Natural killer cell treated with Interleukin-12 subunit alpha and Interleukin-12 subunit beta and Interleukin-15 and Interleukin-18, amount 100 ng/mL, for 72 hours (primary cell): ENCODE measurements at regions not wholly inside any gene's neighbourhood (a gene's known extent, or its start where the extent isn't known, plus 50 kb on each side); places are given as distances from the start of the nearest gene placed in this dataset.
"Not testable (repeated sequence)": the region's sequence is repeated elsewhere in the genome, so short reads cannot be mapped to it uniquely, and the experiment has no call there.

ENCODE experiments used
- ATAC-seq, 2 donors: fragments of 150-1000 bp; cut with Tn5 transposase in 1 of 2; sonication (Bioruptor Pico), chemical (Tn5 transposase) in 1 of 2; 2 replicates each; pipeline ENCODE4 v1.10.0; 2021
- DNase-seq: peaks from one replicate; pipeline ENCODE4 v3.0.0; 2022; ENCODE audit warnings: low spot score
- H3K27ac Mint-ChIP-seq, 2 donors: 1 replicate in 1 of 2; 2 replicates in 1 of 2; pipeline ENCODE4 v1.8.0; 2022; ENCODE audit warnings: mixed read lengths in 2 of 2, mild to moderate bottlenecking in 1 of 2, moderate library complexity in 1 of 2
- H3K27me3 Mint-ChIP-seq, 2 donors: 1 replicate in 1 of 2; 2 replicates in 1 of 2; pipeline ENCODE4 v1.8.0; 2022; ENCODE audit warnings: mixed read lengths in 2 of 2
- H3K36me3 Mint-ChIP-seq: one replicate; pipeline ENCODE4 v1.8.0; 2022; ENCODE audit warnings: mixed read lengths
- H3K4me1 Mint-ChIP-seq, 2 donors: 1 replicate in 1 of 2; 2 replicates in 1 of 2; pipeline ENCODE4 v1.8.0; 2022; ENCODE audit warnings: low read depth in 2 of 2, mixed read lengths in 2 of 2, mild to moderate bottlenecking in 1 of 2
- H3K4me3 Mint-ChIP-seq: one replicate; pipeline ENCODE4 v1.8.0; 2022; ENCODE audit warnings: mixed read lengths
- H3K9me3 Mint-ChIP-seq: 2 replicates; pipeline ENCODE4 v1.8.0; 2022; ENCODE audit warnings: mixed read lengths

DNA sequence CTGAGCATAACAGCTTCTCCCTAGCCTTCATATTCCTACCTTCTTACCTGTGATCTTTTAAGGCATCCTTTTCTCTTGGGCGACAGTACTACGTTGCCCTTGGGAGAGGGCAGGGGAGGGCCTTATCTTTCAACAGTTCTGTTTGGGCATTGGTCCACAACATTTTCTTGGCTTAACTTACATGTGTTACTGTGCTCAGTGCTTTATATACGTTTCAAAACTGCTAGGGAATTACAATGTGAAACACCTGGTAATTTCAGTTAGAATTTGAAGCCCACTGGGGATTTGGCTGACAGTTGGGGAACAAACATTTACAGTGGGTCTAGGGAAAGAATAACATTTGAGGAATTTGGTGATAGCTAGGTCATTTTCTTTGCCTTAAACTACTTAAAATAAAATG, 667.1 kb downstream of the PRIM2 start:
- not testable (repeated sequence) for DNase-seq, H3K4me3 Mint-ChIP-seq, H3K9me3 Mint-ChIP-seq, H3K27ac Mint-ChIP-seq, ATAC-seq, H3K36me3 Mint-ChIP-seq, H3K4me1 Mint-ChIP-seq
- peaks cover 5 to 20% of the 10 kb centered on the region in 2 donors for H3K27me3 Mint-ChIP-seq

DNA sequence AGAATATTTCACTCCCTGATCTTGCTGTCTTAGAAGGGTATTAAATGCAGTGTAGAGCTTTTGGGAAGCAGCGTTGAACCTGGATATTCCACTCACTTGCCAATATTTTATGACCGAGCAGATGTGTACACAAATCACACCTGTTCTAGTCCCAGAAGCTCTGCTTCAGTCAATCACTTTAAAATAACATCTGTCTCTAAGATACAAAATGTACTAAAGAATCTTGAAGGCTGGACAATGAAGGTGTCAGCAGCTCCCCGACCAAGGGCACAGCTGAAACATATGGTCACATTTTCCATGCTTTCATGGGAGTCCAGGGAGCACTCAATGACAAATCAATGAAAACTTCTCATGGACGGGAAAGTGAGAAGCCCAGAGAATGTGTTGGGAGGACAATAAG, 668.3 kb downstream of the PRIM2 start:
- not testable (repeated sequence) for H3K4me3 Mint-ChIP-seq, H3K27ac Mint-ChIP-seq, H3K9me3 Mint-ChIP-seq, H3K4me1 Mint-ChIP-seq, DNase-seq, ATAC-seq, H3K36me3 Mint-ChIP-seq
- peaks cover 5 to 20% of the 10 kb centered on the region in 2 donors for H3K27me3 Mint-ChIP-seq

GRCh38 chr6:57986584-57986983, 669.2 kb downstream of the PRIM2 start:
- H3K4me3 Mint-ChIP-seq, DNase-seq, H3K9me3 Mint-ChIP-seq, H3K4me1 Mint-ChIP-seq, H3K36me3 Mint-ChIP-seq, ATAC-seq, H3K27ac Mint-ChIP-seq: not testable (repeated sequence)
- peaks cover 5 to 20% of the 10 kb centered on the region in 2 donors for H3K27me3 Mint-ChIP-seq

GRCh38 chr6:57989520-57990080, 672.2 kb downstream of the PRIM2 start:
- ATAC-seq, DNase-seq, H3K4me1 Mint-ChIP-seq, H3K9me3 Mint-ChIP-seq, H3K27me3 Mint-ChIP-seq, H3K36me3 Mint-ChIP-seq, H3K4me3 Mint-ChIP-seq, H3K27ac Mint-ChIP-seq: not testable (repeated sequence)

DNA sequence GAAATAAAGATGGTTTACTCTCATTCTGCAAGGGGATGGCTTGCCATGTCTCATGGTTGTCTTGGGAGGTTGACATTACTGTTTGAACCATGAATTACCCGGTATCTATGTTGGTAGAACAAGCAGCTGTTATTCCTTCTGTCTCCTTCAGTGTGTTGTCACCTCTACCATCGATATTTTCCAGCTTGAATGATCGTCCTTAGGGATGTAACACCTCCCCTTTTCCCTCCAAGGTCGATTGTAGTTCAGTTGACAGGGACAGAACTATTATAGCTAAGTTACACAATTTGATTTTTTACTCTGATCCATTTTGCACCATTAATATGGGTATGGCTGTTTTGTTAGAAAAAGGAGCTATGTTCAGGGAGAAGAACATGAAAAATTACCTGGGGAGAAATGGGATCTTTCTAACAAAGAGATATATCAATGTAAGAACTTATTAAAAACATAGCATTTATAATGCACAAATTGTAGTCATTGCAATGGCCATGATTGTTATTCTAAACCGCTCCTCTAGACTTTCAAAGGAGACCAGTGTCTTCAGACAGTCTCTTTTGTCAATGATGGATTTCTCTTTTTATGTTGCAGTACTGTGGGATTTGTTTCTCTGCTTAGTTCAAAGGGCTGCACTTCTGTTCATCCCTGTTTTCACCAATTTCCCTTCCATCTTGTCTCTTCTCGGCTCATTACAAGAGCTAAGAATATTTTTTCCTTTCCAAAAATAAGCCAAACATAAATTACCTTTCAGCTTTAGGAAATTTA, 681.6 kb downstream of the PRIM2 start:
- H3K27ac Mint-ChIP-seq, ATAC-seq, H3K36me3 Mint-ChIP-seq, H3K27me3 Mint-ChIP-seq, H3K9me3 Mint-ChIP-seq, DNase-seq, H3K4me1 Mint-ChIP-seq, H3K4me3 Mint-ChIP-seq: not testable (repeated sequence)

- not testable (repeated sequence) for H3K9me3 Mint-ChIP-seq, H3K4me1 Mint-ChIP-seq, H3K27me3 Mint-ChIP-seq, DNase-seq, H3K36me3 Mint-ChIP-seq, H3K4me3 Mint-ChIP-seq, H3K27ac Mint-ChIP-seq, ATAC-seq
These were observed 682.8 kb downstream of the PRIM2 start for GRCh38 chr6:58000233-58000632.

DNA sequence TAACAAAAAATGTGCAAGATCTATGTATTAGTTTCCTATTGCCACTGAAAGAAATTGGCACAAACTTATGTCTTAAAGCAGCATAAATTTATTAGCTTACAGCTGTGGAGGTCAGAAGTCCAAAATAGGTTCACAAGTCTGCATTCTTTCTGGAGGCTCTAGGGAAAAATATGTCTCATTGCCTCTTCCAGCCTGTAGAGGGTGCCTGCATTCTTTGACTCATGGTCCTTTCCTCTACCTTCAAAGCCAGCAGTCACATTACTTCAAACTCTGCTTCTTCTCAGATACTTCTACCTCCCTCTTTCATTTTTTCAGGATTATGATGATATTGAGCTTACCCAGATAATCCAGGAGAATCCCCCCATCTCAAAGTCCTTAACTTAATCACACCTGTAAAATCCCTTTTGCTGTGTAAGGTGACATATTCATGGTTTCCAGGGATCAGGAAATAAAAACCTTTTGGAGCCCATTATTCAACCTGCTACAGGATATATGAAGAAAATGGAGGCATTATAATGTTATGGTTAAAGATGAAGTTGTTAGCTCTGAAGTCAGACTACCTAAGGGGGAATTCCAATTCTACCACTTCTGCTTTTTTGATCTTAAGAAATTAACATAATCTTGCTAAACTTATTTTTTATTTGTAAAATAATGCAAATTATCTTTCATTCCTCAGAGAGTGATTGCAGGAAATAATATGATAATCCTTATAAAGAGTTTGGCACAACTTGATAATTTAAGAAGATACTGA, 686.2 kb downstream of the PRIM2 start:
- not testable (repeated sequence) for DNase-seq, H3K4me3 Mint-ChIP-seq, H3K27ac Mint-ChIP-seq, ATAC-seq, H3K4me1 Mint-ChIP-seq, H3K36me3 Mint-ChIP-seq, H3K9me3 Mint-ChIP-seq, H3K27me3 Mint-ChIP-seq

DNA sequence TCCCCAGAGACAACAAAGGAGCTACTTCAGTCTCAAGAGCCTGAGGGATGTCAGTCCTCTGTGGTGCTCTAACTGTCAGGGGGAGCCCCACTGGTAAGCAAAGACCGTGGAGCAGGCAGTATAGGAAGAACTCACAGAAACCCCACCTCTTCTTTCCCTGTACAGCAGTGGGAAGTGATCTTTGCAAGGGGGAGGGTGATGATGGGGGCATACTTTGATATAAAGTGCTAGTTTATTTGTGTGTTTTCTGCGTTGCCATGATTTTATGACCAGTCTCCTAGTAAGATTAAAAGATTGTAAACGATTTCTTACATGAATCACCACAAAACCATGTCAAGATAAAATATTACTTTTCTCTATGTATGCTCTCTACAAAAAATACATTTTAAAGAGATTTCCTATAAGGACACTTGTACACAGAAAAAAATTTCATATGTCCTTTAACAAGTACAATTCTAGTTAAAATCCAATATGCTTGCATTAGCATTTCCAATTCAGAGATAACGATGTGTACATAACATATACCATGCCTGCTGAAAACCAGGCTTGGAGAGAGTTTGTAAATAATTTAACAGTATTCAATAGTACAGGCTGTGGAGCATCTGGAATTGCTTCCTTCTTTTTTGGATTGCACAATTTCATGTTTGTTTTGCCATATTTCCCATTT, 690.0 kb downstream of the PRIM2 start:
- H3K27ac Mint-ChIP-seq, ATAC-seq, H3K9me3 Mint-ChIP-seq, H3K4me3 Mint-ChIP-seq, H3K36me3 Mint-ChIP-seq, H3K27me3 Mint-ChIP-seq, DNase-seq, H3K4me1 Mint-ChIP-seq: not testable (repeated sequence)

- not testable (repeated sequence) for H3K4me3 Mint-ChIP-seq, DNase-seq, H3K27ac Mint-ChIP-seq, ATAC-seq, H3K27me3 Mint-ChIP-seq, H3K9me3 Mint-ChIP-seq, H3K36me3 Mint-ChIP-seq, H3K4me1 Mint-ChIP-seq
These were observed 690.5 kb downstream of the PRIM2 start for GRCh38 chr6:58008001-58008335.

DNA sequence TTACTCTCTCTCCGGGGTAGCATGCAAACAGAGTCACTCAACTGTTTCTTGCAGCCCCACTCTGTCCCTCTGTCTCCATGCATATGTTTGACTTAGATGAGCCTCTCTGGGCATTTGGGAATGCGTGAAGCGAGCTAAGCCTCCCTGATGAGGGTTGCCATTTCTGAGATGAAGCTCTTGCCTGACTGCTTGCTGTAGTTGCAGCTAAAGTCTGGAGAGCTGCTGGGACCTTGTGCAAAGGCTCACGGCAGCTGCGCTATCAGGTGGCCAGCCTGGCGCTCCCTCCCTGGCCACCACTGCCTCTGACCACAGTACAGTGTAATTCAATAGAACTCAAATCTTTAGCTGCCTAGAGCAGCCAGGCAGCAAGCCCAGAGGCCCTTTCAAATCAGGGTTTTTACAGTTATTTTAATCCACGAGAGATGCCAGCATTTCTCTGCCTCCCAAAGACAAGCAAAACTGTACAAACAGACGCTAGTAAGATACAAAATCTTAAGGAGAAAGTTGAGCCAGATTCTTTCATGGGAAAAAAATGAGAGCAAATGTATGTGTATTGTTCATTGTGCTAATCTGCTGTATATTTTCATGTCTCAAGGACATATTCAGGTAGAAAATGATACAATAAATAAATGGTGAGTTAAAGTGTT, 694.6 kb downstream of the PRIM2 start:
- not testable (repeated sequence) for H3K27ac Mint-ChIP-seq, DNase-seq, H3K9me3 Mint-ChIP-seq, H3K4me1 Mint-ChIP-seq, H3K4me3 Mint-ChIP-seq, ATAC-seq, H3K27me3 Mint-ChIP-seq, H3K36me3 Mint-ChIP-seq

DNA sequence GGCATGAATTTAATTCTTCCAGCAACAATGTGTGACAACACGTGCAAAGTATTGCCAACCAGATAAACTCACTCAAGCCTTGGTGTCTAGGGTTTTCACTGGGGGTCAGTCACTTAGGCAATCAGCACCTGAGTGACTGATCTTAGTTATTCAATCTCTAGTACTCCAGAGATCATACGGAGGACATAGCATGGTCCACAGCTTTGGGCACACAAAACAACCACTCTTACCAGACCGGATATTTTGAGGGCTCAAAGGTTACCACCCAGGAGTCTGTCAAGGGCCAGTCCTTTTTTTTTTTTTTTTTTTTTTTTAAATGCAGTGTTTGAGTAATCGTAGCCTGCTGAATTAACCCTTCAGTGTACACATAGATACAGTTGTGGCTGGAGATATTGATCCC, 699.2 kb downstream of the PRIM2 start:
- not testable (repeated sequence) for H3K36me3 Mint-ChIP-seq, H3K4me3 Mint-ChIP-seq, DNase-seq

DNA sequence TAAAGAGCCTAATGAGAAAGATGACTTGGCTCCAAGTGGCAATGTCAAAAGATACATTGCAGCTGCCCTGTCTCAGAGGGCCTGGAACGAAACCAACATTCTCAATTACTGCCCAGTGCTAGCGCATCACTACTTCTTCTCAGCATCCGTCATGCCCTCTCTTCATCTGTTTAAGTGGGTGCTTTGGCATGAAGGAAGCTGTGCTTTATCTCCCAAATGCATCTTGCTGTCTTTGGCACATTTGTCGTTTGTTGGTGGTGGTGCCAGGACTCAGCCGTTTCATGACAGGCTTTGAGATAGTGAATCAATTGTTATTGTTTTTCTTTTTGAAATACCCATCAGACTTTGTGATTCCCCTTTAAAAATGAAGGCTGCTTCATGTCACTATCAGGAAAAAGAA, 710.8 kb downstream of the PRIM2 start:
- H3K4me1 Mint-ChIP-seq, H3K27ac Mint-ChIP-seq, H3K27me3 Mint-ChIP-seq, ATAC-seq, H3K36me3 Mint-ChIP-seq, H3K4me3 Mint-ChIP-seq, H3K9me3 Mint-ChIP-seq, DNase-seq: not testable (repeated sequence)

More for the DNA sequence above, 699.2 kb downstream of the PRIM2 start:
- H3K9me3 Mint-ChIP-seq, H3K27me3 Mint-ChIP-seq, H3K27ac Mint-ChIP-seq, ATAC-seq, H3K4me1 Mint-ChIP-seq: not testable (repeated sequence)

GRCh38 chr6:58038213-58038612, 720.8 kb downstream of the PRIM2 start:
- H3K27me3 Mint-ChIP-seq, H3K27ac Mint-ChIP-seq, H3K4me1 Mint-ChIP-seq, ATAC-seq, H3K9me3 Mint-ChIP-seq, H3K36me3 Mint-ChIP-seq, DNase-seq, H3K4me3 Mint-ChIP-seq: not testable (repeated sequence)
